ENCODE measurements at regions not wholly inside any gene's neighbourhood (a gene's known extent, or its start where the extent isn't known, plus 50 kb on each side); places are given as distances from the start of the nearest gene placed in this dataset.

- Histone ChIP-seq H3K9ac (ENCODE audit: low read depth, low read length) (no peak overlapping the region), H3K36me3 (ENCODE audit: insufficient read depth, low read depth, low read length) (no peaks in the 10 kb centered on the region), H3K9me3 (ENCODE audit: insufficient read depth, low read depth, low read length) (no peaks in the 10 kb centered on the region), H3K27me3 (ENCODE audit: insufficient read depth, low read length) (no peaks in the 10 kb centered on the region), H3K4me1 (ENCODE audit: insufficient read depth, low read length) (peaks cover 9% of the 10 kb centered on the region; the same call in 1 of the 2 replicates), H3K27ac (ENCODE audit: low read length) (no peak overlapping the region), H3K4me3 (ENCODE audit: low read length) (no peak overlapping the region)
Measured at GRCh38 chr5:17802256-17802655, 168.0 kb downstream of the TAF11L14 start.

- Histone ChIP-seq H3K36me3 (ENCODE audit: insufficient read depth, low read depth, low read length) (no peaks in the 10 kb centered on the region), H3K9ac (ENCODE audit: low read depth, low read length) (no peak overlapping the region), H3K4me3 (ENCODE audit: low read length) (no peak overlapping the region), H3K27ac (ENCODE audit: low read length) (no peak overlapping the region), H3K9me3 (ENCODE audit: insufficient read depth, low read depth, low read length) (no peaks in the 10 kb centered on the region), H3K4me1 (ENCODE audit: insufficient read depth, low read length) (peaks cover 9% of the 10 kb centered on the region; the same call in 1 of the 2 replicates), H3K27me3 (ENCODE audit: insufficient read depth, low read length) (no peaks in the 10 kb centered on the region)
Measured at GRCh38 chr5:17803971-17804370, 169.7 kb downstream of the TAF11L14 start.

GRCh38 chr5:17805227-17805825 lies 171.1 kb downstream of the TAF11L14 start:
- Histone ChIP-seq H3K4me3 (ENCODE audit: low read length) (no peak overlapping the region), H3K27ac (ENCODE audit: low read length) (no peak overlapping the region), H3K36me3 (ENCODE audit: insufficient read depth, low read depth, low read length) (no peaks in the 10 kb centered on the region), H3K9ac (ENCODE audit: low read depth, low read length) (no peak overlapping the region), H3K4me1 (ENCODE audit: insufficient read depth, low read length) (peaks cover 9% of the 10 kb centered on the region; the same call in 1 of the 2 replicates), H3K27me3 (ENCODE audit: insufficient read depth, low read length) (no peaks in the 10 kb centered on the region), H3K9me3 (ENCODE audit: insufficient read depth, low read depth, low read length) (no peaks in the 10 kb centered on the region)

GRCh38 chr5:17806818-17807468 lies 172.7 kb downstream of the TAF11L14 start:
- Histone ChIP-seq H3K4me3 (ENCODE audit: low read length) (no peak overlapping the region), H3K4me1 (ENCODE audit: insufficient read depth, low read length) (peaks cover 9% of the 10 kb centered on the region; the same call in 1 of the 2 replicates), H3K27ac (ENCODE audit: low read length) (no peak overlapping the region), H3K27me3 (ENCODE audit: insufficient read depth, low read length) (no peaks in the 10 kb centered on the region), H3K9ac (ENCODE audit: low read depth, low read length) (no peak overlapping the region), H3K9me3 (ENCODE audit: insufficient read depth, low read depth, low read length) (no peaks in the 10 kb centered on the region), H3K36me3 (ENCODE audit: insufficient read depth, low read depth, low read length) (no peaks in the 10 kb centered on the region)

- no peaks in the 10 kb centered on the region for H3K4me1 ChIP-seq (ENCODE audit: insufficient read depth, low read length)
- no peaks in the 10 kb centered on the region for H3K36me3 ChIP-seq (ENCODE audit: insufficient read depth, low read depth, low read length)
- H3K9me3 ChIP-seq (ENCODE audit: insufficient read depth, low read depth, low read length) = no peaks in the 10 kb centered on the region
- H3K27me3 ChIP-seq (ENCODE audit: insufficient read depth, low read length) = no peaks in the 10 kb centered on the region
- no peak overlapping the region for H3K27ac ChIP-seq (ENCODE audit: low read length)
- H3K9ac ChIP-seq (ENCODE audit: low read depth, low read length) = no peak overlapping the region
- no peak overlapping the region for H3K4me3 ChIP-seq (ENCODE audit: low read length)
Measured at GRCh38 chr5:17808566-17808965, 174.3 kb downstream of the TAF11L14 start.

GRCh38 chr5:17810734-17811133 lies 176.5 kb downstream of the TAF11L14 start:
- Histone ChIP-seq H3K27ac (ENCODE audit: low read length) (no peak overlapping the region), H3K9me3 (ENCODE audit: insufficient read depth, low read depth, low read length) (no peaks in the 10 kb centered on the region), H3K36me3 (ENCODE audit: insufficient read depth, low read depth, low read length) (no peaks in the 10 kb centered on the region), H3K4me3 (ENCODE audit: low read length) (no peak overlapping the region), H3K27me3 (ENCODE audit: insufficient read depth, low read length) (no peaks in the 10 kb centered on the region), H3K9ac (ENCODE audit: low read depth, low read length) (no peak overlapping the region), H3K4me1 (ENCODE audit: insufficient read depth, low read length) (no peaks in the 10 kb centered on the region)

GRCh38 chr5:17813214-17813613 lies 179.0 kb downstream of the TAF11L14 start:
- Histone ChIP-seq H3K27ac (ENCODE audit: low read length) (no peak overlapping the region), H3K9ac (ENCODE audit: low read depth, low read length) (no peak overlapping the region), H3K4me1 (ENCODE audit: insufficient read depth, low read length) (no peaks in the 10 kb centered on the region), H3K27me3 (ENCODE audit: insufficient read depth, low read length) (no peaks in the 10 kb centered on the region), H3K4me3 (ENCODE audit: low read length) (no peak overlapping the region), H3K36me3 (ENCODE audit: insufficient read depth, low read depth, low read length) (no peaks in the 10 kb centered on the region), H3K9me3 (ENCODE audit: insufficient read depth, low read depth, low read length) (no peaks in the 10 kb centered on the region)

GRCh38 chr5:17816505-17816904 lies 182.2 kb downstream of the TAF11L14 start:
- Histone ChIP-seq H3K27me3 (ENCODE audit: insufficient read depth, low read length) (no peaks in the 10 kb centered on the region), H3K9me3 (ENCODE audit: insufficient read depth, low read depth, low read length) (no peaks in the 10 kb centered on the region), H3K4me3 (ENCODE audit: low read length) (no peak overlapping the region), H3K9ac (ENCODE audit: low read depth, low read length) (no peak overlapping the region), H3K36me3 (ENCODE audit: insufficient read depth, low read depth, low read length) (no peaks in the 10 kb centered on the region), H3K27ac (ENCODE audit: low read length) (no peak overlapping the region), H3K4me1 (ENCODE audit: insufficient read depth, low read length) (no peaks in the 10 kb centered on the region)

- no peak overlapping the region for H3K4me3 ChIP-seq (ENCODE audit: low read length)
- H3K36me3 ChIP-seq (ENCODE audit: insufficient read depth, low read depth, low read length) = no peaks in the 10 kb centered on the region
- H3K9me3 ChIP-seq (ENCODE audit: insufficient read depth, low read depth, low read length) = no peaks in the 10 kb centered on the region
- no peaks in the 10 kb centered on the region for H3K27me3 ChIP-seq (ENCODE audit: insufficient read depth, low read length)
- no peak overlapping the region for H3K9ac ChIP-seq (ENCODE audit: low read depth, low read length)
- H3K27ac ChIP-seq (ENCODE audit: low read length) = no peak overlapping the region
- no peaks in the 10 kb centered on the region for H3K4me1 ChIP-seq (ENCODE audit: insufficient read depth, low read length)
Measured at GRCh38 chr5:17816944-17817343, 182.7 kb downstream of the TAF11L14 start.

GRCh38 chr5:17817990-17818389 lies 183.7 kb downstream of the TAF11L14 start:
- Histone ChIP-seq H3K27me3 (ENCODE audit: insufficient read depth, low read length) (no peaks in the 10 kb centered on the region), H3K9me3 (ENCODE audit: insufficient read depth, low read depth, low read length) (no peaks in the 10 kb centered on the region), H3K36me3 (ENCODE audit: insufficient read depth, low read depth, low read length) (no peaks in the 10 kb centered on the region), H3K9ac (ENCODE audit: low read depth, low read length) (no peak overlapping the region), H3K4me3 (ENCODE audit: low read length) (no peak overlapping the region), H3K27ac (ENCODE audit: low read length) (no peak overlapping the region), H3K4me1 (ENCODE audit: insufficient read depth, low read length) (no peaks in the 10 kb centered on the region)

GRCh38 chr5:17819783-17820182 lies 185.5 kb downstream of the TAF11L14 start:
- Histone ChIP-seq H3K27me3 (ENCODE audit: insufficient read depth, low read length) (no peaks in the 10 kb centered on the region), H3K4me1 (ENCODE audit: insufficient read depth, low read length) (no peaks in the 10 kb centered on the region), H3K9ac (ENCODE audit: low read depth, low read length) (no peak overlapping the region), H3K27ac (ENCODE audit: low read length) (no peak overlapping the region), H3K9me3 (ENCODE audit: insufficient read depth, low read depth, low read length) (no peaks in the 10 kb centered on the region), H3K36me3 (ENCODE audit: insufficient read depth, low read depth, low read length) (no peaks in the 10 kb centered on the region), H3K4me3 (ENCODE audit: low read length) (no peak overlapping the region)

GRCh38 chr5:17828681-17829080 lies 194.4 kb downstream of the TAF11L14 start:
- no peaks in the 10 kb centered on the region; the same call in 1 of the 2 replicates for H3K4me1 ChIP-seq (ENCODE audit: insufficient read depth, low read length)
- no peaks in the 10 kb centered on the region for H3K27me3 ChIP-seq (ENCODE audit: insufficient read depth, low read length)
- H3K9ac ChIP-seq (ENCODE audit: low read depth, low read length) = no peak overlapping the region
- H3K4me3 ChIP-seq (ENCODE audit: low read length) = no peak overlapping the region
- no peak overlapping the region for H3K27ac ChIP-seq (ENCODE audit: low read length)
- no peaks in the 10 kb centered on the region; the same call in 1 of the 2 replicates for H3K9me3 ChIP-seq (ENCODE audit: insufficient read depth, low read depth, low read length)
- H3K36me3 ChIP-seq (ENCODE audit: insufficient read depth, low read depth, low read length) = no peaks in the 10 kb centered on the region

All from iPS-20b (cell line).